Fibroblast of lung (primary cell): ENCODE measurements at regions not wholly inside any gene's neighbourhood (a gene's known extent, or its start where the extent isn't known, plus 50 kb on each side); places are given as distances from the start of the nearest gene placed in this dataset.

Source experiments
- EZH2 ChIP-seq: IDR thresholded peaks from 2 replicates; pipeline ENCODE4 v1.5.1; 2012; ENCODE audit warnings: low read length, control low read depth, mild to moderate bottlenecking; ENCODE audit errors: missing control alignments
- TF ChIP-seq, protein P1 (sequence below), 2 donors: IDR thresholded peaks in 1 of 2; conservative IDR thresholded peaks in 1 of 2; 1 replicate in 1 of 2; 2 replicates in 1 of 2; pipeline ENCODE4 v1.5.1; 2011 to 2012; ENCODE audit warnings: low read length in 2 of 2, control low read depth in 1 of 2, inconsistent platforms in 1 of 2, low read depth in 1 of 2, mild to moderate bottlenecking in 1 of 2

DNA sequence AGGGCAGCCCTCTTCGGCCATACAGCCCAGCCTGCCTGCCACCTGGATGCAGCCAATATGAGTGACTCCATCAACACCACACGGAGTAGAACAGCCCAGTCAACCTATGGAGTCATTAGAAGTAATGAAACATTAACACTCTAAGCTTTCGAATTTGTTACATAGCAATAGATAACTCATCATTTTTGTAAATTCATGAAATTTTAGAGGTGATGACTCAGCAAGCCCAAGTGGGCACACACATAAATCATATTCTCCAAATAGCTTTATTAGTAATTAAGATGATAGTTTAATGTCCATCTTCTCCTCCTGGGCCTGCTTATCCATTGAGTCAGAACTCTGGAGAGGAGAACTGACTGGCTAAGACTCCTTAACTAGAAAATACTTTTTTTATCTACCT lies 335.0 kb upstream of the KCNH8 start:
- TF ChIP-seq, protein P1, sequence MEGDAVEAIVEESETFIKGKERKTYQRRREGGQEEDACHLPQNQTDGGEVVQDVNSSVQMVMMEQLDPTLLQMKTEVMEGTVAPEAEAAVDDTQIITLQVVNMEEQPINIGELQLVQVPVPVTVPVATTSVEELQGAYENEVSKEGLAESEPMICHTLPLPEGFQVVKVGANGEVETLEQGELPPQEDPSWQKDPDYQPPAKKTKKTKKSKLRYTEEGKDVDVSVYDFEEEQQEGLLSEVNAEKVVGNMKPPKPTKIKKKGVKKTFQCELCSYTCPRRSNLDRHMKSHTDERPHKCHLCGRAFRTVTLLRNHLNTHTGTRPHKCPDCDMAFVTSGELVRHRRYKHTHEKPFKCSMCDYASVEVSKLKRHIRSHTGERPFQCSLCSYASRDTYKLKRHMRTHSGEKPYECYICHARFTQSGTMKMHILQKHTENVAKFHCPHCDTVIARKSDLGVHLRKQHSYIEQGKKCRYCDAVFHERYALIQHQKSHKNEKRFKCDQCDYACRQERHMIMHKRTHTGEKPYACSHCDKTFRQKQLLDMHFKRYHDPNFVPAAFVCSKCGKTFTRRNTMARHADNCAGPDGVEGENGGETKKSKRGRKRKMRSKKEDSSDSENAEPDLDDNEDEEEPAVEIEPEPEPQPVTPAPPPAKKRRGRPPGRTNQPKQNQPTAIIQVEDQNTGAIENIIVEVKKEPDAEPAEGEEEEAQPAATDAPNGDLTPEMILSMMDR (conservative IDR thresholded peaks at IDR 0.05 in 1 of 2, IDR thresholded peaks at IDR 0.05 in 1 of 2; ENCODE audit: low read depth in 1 of 2, low read length in 2 of 2): no peak
- no peak for TF ChIP-seq EZH2
